Mesothelial cell of epicardium (in vitro differentiated cells): ENCODE measurements at regions not wholly inside any gene's neighbourhood (a gene's known extent, or its start where the extent isn't known, plus 50 kb on each side); places are given as distances from the start of the nearest gene placed in this dataset.

Source experiments
- DNase-seq, 2 experiments: peaks; one replicate each; pipeline ENCODE4 v3.0.0; 2021; ENCODE audit warnings: low spot score in 2 of 2; ENCODE audit not compliant: unreplicated experiment in 2 of 2
- H3K27ac Mint-ChIP-seq: 2 replicates; pipeline ENCODE4 v1.8.0; 2021; ENCODE audit warnings: mixed read lengths
- H3K27me3 Mint-ChIP-seq: 2 replicates; pipeline ENCODE4 v1.8.0; 2021; ENCODE audit warnings: low read depth, mixed read lengths
- H3K36me3 Mint-ChIP-seq: 2 replicates; pipeline ENCODE4 v1.8.0; 2021; ENCODE audit warnings: mixed read lengths
- H3K4me1 Mint-ChIP-seq: 2 replicates; pipeline ENCODE4 v1.8.0; 2021; ENCODE audit warnings: mixed read lengths
- H3K4me3 Mint-ChIP-seq: 2 replicates; pipeline ENCODE4 v1.8.0; 2021; ENCODE audit warnings: mild to moderate bottlenecking, moderate library complexity, mixed read lengths
- H3K9me3 Mint-ChIP-seq: 2 replicates; pipeline ENCODE4 v1.8.0; 2021; ENCODE audit warnings: mixed read lengths
- CTCF ChIP-seq: fragments of 200-600 bp; sonication (generic); IDR thresholded peaks from one replicate; pipeline ENCODE4 v1.5.0; 2021; ENCODE audit warnings: antibody characterized with exemption; ENCODE audit not compliant: unreplicated experiment

DNA sequence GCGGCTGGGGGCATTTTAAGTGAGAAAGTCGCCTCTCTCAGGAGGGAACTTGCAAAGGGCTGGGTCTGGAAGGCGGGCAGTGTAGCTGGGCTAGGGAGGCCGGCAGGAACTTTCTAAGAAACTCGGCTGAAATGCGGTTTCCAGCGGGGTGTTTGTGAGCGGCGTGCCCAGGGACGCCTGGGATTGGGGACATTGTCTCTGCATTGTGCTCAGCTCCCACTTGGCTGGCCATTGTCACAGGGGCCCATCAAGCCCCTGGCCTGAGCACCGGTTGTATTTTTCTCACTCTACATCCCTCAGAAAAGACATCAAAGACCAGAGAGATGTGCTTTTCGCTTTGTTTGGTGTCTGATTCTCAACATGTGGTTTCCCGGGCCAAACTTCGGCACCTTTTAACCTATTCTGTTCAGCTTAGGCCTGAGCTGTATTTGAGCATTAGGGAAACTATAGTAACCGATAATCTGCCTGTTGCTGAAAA, 291.1 kb upstream of the IRX3 start:
- Mint-ChIP-seq H3K36me3 (no peaks in the 10 kb centered on the region), H3K27me3 (peaks cover 26% of the 10 kb centered on the region), H3K4me1 (peaks cover 13% of the 10 kb centered on the region), H3K9me3 (peaks cover under 1% of the 10 kb centered on the region), H3K27ac (no peak overlapping the region), H3K4me3 (no peak overlapping the region)
- TF ChIP-seq CTCF = no peak
- DNase-seq = no peak

DNA sequence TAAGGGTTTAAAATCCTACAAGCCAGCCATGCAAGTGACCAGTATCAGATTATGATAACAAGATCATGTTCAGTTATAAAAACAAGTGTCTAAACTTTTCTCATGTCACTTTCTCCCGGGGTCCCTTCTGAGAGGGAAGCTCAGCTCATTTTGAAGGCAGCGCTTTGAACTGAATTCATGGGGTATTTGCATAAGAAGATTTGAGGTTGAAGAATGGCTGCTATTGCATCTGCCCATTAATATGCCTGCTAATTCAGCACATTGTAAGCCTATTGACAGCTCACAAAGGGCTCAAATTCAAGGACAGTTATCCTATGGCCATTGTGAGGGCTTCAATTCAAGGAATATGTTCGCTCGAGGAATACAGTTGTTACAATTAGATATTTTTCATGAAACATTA, 290.2 kb upstream of the IRX3 start:
- Mint-ChIP-seq H3K27me3 (peaks cover 26% of the 10 kb centered on the region), H3K27ac (no peak overlapping the region), H3K9me3 (peaks cover 7% of the 10 kb centered on the region), H3K4me1 (peaks cover 13% of the 10 kb centered on the region), H3K4me3 (no peak overlapping the region), H3K36me3 (no peaks in the 10 kb centered on the region)
- TF ChIP-seq CTCF = no peak
- no peak for DNase-seq

DNA sequence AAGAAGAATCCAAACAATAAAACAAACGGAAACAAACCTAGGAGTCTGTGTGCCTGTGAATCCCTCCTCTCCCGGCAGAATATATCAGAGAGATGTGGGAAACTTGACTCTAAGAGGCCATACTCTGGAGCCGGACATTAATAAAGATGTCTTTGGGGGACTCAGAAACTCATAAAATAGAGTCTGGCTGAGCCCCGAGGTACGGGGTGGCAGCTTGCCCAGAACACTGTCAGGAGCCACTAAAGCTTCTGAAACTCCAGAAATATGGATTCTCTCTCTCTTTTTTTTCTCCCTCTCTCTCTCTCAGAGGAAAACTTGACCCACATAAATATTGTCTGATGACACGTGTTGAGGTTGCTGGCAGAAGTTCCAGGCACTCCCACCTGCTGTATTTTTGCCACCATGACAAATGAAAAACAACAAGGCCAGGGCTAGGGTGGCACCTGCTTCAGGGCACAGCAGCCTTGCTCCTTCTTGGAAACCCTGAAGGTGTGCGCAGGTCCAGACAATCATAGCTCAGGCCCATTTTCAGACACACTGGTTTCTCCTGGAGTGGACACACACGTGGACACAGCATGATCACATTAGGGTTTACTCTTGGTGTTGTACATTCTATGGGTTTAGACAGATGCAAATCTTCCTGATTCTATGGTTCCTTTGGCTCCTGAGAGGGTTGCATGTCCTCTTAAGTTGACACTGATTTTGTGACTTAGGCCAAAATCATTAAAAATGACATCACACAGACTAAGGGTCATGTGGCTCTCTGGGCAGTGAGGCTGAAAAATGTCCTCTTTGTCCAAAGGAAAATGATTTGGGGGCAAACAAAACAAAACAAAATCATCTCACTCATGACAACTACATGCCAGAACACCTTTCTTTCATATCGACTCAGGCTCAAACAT, 282.6 kb upstream of the IRX3 start:
- H3K9me3 Mint-ChIP-seq = peaks cover 7% of the 10 kb centered on the region
- H3K27me3 Mint-ChIP-seq = no peaks in the 10 kb centered on the region
- H3K36me3 Mint-ChIP-seq = no peaks in the 10 kb centered on the region
- peak overlapping the region; percentile 54 for H3K27ac Mint-ChIP-seq
- no peak for TF ChIP-seq CTCF
- DNase-seq = no peak
- H3K4me3 Mint-ChIP-seq = no peak overlapping the region
- peaks cover 20% of the 10 kb centered on the region for H3K4me1 Mint-ChIP-seq

DNA sequence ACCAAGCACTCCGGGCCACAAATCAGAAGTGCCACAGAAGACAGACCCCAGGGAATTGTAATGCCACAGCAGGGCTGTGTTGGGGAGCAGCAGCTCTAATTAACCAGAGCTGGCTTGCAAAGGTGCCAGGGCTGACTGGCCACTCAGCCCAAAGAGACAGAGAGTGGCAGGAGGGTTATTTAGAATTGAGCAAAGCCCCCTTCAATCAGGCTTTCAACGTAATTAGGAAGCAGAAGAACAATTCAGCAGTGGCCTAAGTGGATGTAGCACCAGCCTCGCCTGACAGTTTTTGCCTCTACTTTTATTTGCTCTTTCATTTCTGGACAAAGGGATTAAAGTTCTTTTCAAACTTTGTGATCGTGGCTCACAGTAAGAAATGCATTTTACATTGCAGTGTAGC, 278.3 kb upstream of the IRX3 start:
- no peak for TF ChIP-seq CTCF
- Mint-ChIP-seq H3K36me3 (no peaks in the 10 kb centered on the region), H3K27ac (no peak overlapping the region), H3K9me3 (no peaks in the 10 kb centered on the region), H3K4me3 (no peak overlapping the region), H3K4me1 (peaks cover 20% of the 10 kb centered on the region), H3K27me3 (no peaks in the 10 kb centered on the region)
- no peak for DNase-seq

DNA sequence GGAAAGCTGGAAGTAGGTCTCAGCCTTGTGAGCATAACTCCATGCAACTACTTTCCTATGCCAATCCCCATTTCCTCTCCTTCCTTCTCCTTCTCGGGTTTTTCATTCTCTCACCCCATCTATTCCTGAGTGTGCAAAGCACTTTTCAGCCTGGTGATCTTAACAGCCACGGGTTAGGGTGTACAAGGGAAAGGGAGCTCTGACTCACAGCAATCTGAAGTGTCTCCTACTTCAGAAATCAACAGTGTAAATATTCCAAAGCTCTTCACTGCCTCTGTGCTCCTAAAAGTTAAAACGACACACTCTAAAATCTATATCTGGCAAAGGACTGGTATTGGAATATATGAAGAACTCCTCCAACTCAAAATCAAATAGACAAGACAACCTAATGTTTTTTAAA, 268.0 kb upstream of the IRX3 start:
- Mint-ChIP-seq H3K4me3 (no peak overlapping the region), H3K27me3 (peaks cover 2% of the 10 kb centered on the region), H3K27ac (no peak overlapping the region), H3K9me3 (peaks cover 21% of the 10 kb centered on the region), H3K4me1 (no peaks in the 10 kb centered on the region), H3K36me3 (no peaks in the 10 kb centered on the region)
- no peak for TF ChIP-seq CTCF
- no peak for DNase-seq
